Glomerular endothelial cell (primary cell): ENCODE measurements at regions not wholly inside any gene's neighbourhood (a gene's known extent, or its start where the extent isn't known, plus 50 kb on each side); places are given as distances from the start of the nearest gene placed in this dataset.

Experiments used
- DNase-seq: peaks from one replicate; pipeline ENCODE4 v3.0.0-alpha.2; 2011; ENCODE audit warnings: low read depth, low spot score; ENCODE audit errors: extremely low read depth

DNA sequence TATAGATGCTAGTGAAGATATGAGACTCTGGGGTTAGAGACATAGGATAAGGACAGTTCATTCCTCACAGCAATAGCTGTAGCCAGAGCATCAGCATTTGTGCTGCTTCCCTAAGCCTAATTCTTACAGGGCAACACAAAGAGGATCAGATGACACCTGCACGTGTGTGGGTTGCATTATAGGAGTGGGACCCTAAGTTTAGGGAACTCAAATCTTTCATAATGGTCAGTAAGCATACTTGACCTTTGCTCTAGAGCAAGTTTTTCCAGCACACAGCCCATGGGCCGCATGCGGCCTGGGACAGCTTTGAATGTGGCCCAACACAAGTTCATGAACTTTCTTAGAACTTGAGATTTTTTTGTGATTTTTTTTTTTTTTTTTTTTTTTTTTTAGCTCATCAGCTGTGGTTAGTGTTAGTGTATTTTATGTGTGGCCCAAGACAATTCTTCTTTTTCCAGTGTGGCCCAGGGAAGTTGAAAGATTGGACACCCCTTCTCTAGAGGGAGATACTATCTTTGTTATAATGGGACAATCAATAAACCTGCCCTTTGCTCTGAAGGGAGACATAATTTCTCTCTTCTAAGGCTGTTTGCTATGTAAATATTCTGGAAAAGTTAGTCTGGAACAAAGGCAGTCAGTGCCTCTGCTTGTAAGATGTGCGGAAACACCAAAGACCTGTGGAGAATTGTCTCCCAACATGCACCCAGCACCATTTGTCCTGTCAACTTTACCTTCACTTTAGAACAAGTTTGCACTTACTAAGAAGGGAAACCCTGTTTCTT is 650.2 kb downstream of the ZNF674 start:
- DNase-seq: no peak

DNA sequence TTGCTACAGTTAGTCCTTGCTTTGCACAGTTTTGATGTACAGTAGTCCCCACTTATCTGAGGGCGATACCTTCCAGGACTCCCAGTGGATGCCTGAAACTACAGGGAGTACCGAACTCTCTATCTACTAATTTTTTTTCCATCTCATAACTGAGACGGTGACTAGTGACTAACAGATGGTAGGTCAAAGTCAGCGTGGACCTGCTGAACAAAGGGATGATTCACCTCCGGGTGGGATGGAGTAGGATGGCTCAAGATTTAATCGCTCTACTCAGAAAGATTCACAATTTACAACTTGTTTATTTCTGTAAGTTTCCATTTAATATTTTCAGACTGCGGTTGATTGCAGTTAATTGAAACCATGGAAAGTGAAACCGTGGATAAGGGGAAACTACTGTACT is 655.8 kb downstream of the ZNF674 start:
- no peak for DNase-seq

DNA sequence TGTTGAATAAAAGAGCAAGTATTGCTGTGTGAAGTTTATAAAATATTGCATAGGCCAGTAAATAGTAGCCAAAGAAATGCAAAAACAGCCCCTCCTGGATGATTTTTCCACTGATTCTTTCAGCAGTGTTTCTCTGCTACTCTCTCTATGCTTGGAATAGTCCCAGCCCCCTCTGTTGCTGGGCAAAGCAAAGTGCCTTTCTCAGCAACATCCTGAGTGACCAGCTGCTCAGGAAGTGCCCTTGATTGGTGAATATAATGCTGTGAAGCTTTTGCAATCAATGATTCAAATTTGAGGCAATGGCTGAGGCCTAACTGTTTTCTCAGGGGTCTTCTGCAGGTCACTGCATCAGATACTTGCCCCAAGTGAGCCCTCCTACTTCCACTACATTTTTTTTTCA is 656.7 kb downstream of the ZNF674 start:
- DNase-seq: no peak

DNA sequence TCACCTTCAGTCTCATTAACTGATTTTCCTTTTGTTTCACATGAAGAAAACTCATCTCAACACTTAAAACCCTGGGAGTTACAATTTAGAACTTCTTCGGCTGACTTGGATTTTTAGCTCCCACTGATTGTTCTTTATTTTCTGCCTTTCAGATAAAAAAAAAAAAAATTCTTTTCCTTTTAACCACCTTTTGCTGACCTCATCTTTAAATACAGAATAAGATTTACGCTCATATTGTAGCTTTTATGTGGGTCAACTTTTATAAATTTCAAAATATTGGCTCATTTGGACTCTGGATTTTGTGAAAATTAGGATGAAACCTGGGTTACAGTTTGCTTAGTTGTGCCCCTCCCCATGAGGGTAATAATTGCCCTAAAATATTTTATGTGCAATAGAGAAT is 659.3 kb downstream of the ZNF674 start:
- no peak for DNase-seq

DNA sequence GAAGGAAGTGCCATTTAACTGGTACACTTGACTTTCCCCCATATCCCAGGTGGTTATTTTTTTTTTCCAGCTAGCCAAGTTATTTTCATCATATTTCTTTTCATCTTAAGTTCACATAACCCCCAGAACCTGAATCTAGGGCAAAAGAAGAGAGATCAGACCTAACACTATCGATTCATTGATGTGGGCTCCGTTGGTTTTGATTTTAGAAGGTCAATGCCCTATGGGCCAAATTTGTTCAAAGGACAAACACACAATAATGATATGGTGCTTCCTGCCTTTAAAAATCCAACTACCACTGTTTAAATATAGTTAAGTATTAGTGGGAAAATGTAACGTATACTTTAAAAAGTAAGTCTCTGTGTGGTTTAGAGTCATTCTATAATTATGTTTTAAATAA is 665.7 kb downstream of the ZNF674 start:
- DNase-seq: no peak

DNA sequence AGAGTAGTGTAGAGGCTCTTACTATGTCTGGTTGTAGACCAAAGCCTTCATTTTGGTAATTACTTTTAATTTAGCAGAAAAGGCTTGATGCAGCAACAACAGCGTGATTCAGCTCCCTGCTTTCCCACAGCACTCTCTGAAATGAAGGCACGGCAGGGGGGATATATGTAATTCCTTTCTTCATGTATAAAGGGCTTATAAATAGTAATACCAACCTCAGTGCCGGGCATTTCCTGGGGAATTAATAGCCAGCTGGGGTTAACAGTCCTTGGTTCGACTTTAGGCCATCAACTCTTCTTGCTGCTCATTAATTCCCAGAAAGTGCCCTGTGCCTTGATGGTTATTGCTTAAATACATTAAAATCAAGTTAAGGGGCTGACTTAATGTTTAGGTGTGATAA is 669.0 kb downstream of the ZNF674 start:
- no peak for DNase-seq

DNA sequence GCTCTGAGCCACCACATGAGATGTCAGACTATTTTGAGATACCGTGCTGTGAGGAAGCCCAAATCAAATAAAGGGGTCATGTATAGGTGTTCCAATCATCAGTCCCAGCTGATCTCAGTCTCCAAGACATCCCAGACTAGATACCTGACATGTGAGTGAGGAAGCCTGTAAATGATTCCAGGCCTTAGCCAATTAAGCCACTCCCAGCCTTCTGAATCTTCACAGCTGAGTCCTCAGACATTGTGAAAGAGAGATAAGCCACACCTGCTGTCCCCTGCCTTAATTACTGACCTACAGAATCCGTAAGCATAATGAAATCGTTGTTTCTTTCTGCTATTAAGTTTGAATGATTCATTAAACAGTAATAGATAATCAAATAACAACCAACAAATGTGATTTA is 671.4 kb downstream of the ZNF674 start:
- DNase-seq: no peak

DNA sequence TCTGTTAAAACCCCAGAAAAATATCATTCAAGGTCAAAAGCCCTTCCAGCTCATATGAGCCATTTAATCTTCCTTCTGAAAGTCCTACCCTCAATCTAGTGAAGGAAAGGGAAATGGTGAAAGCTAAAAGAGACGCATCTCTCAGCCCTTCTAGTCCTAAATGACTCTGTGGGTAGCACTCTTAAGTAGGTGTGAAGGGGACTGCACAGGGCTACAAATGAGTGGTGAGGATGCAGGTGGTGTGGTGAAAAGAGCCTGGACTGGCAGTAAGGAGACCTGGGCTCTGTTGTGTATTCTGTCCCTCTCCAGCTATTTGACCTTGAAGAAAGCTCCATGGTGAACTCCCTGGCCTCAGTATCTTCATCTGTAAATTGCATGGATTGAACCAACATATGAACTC is 671.8 kb upstream of the DIPK2B start:
- no peak for DNase-seq

DNA sequence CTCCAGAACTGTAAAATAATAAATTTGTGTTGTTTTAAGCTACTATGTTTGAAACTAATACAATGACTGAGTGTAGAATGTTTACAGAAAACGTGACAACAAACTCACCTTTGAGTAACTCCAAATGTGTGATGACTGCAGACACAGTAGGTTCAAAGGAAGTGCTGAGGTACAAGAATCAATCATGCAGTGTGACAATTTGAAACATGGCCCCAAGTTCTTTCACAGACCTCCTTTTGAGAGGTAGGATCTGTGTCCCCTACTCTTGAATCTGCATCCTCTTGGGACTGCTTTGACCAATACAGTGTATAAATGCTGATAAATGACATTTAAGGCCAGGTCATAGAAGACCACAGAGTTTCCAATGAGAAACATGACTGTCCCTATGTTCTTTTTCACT is 667.7 kb upstream of the DIPK2B start:
- no peak for DNase-seq

DNA sequence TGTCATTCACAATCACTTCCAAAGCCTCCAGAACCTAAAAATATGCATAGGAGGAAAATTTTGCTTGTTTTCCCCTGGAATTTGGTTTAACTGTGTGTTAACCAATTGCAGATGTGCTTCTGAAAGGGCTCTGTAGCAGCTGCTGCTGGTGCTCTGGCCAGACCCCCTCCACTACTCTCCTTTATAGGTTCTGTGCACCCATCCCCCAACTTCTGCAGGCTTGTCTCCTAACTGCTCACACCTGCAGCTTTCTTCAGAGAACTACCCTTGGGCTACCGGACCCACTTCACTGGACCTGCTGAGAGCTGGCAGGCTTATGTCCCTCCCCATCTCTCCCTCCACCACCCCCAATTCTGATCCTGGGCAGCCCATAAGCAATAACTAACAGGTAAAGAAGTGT is 662.1 kb upstream of the DIPK2B start:
- no peak for DNase-seq

DNA sequence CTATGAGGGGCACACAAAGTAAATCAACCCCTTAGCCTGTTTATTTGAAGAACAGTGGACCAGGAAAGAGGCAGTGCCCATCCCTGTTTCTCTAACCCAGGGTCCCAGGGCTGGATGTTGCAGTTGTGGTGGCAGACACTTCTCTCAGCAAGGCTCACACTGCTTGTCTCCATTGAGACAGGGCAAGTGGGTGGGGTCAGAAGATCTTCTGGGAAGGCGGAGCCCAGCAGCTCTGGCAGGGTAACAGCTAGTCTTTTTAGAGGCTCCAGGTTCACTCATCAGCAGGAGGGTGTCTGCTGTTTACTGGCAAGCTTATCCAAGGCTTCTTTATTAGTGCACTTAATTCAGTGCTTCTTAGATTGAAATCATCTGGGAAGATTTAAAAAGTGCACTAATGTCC is 659.8 kb upstream of the DIPK2B start:
- DNase-seq: no peak

DNA sequence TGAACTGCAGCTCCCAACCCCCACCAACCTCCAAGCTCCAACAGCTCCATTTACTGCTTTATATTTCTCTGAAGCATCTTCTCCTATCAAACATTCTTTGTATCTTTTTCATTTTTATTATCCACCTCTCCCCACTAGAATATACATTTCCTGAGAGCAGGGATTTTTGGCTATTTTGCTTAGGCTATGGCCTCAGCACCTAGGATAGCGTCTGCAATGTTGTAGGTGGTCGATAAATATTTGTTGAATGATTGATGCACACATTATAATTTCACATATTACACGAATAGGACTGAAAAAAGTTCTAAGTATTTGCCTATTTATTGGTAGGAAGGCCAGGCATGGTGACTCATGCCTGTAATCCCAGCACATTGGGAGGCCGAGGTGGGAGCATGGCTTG is 658.7 kb upstream of the DIPK2B start:
- no peak for DNase-seq

DNA sequence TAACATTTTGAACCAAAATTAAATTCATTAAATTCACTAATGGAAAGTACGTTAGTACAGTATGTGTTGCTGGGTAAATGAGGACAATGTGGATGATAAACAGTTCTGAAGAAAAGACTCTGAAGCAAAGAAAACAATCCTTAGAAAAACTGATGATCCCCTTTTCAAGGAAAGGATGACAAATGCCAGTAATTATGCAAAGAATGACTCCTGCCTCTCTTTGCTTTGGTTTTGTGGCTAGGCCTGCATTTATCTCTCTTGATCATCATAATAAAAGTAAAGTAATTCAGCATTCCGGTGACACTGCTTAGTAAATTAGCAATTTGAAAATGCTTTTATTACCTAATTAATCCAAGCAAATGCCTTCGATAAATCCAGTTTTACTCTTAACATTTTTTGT is 652.2 kb upstream of the DIPK2B start:
- DNase-seq: no peak

DNA sequence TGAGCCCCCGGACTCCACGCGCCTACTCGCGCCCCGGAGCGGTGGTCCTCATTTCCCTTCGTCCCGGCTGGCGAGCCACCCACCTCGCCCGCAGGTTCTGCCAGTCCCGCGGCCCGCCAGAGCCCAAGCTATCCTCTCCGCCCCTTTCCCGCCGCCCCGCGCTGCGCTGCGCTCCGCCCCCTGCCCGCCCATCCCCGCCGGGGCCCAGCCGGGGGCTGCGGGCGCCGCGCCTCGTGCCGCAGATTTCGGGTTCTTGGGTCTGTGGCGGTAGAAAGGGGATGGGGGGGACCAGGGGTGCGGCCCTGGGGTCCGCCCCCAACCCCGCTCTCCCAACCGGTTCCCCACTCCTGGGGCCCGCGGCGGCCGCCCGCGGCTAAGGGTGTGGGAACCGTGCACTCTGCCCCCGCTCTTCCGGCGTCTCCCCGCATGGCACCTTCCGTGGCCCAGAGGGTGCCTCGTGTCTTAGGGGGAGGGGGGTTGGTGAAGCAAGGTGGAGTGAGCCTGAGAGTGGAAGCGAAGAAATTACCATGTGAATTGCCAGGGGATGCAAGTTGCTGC is 650.8 kb upstream of the DIPK2B start:
- DNase-seq: no peak

DNA sequence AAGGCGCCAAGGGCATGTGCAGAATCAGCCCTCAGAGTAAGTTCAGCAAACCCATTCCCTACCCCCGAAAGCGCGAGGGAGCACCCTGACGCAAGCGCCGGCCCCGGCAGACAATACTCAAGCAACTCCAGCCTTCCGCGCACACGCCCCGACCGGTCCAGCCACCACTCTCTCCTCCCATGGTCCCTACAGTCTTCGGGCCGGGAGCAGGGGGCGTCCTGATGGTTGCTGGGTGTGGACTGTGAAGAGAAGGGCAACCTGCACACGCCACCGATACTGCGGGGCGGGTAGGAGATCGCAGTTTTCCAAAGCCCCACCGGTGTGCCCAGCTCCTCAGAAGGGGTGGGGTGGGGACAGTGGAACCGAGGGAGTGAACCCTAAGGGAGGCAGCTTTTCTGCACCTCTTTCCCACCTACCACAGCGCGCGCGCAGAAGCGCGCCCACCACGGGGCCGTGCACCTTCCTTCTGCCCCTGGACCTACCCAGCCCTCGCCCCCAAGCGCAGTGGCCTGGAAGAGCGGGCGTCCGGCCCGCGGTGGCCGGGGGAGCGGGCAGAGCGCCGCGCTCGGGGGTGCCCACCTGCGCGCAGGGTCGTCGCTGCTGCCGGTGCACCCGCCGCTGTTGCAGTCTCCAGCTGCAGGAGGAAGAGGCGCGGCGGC is 650.2 kb upstream of the DIPK2B start:
- no peak for DNase-seq

DNA sequence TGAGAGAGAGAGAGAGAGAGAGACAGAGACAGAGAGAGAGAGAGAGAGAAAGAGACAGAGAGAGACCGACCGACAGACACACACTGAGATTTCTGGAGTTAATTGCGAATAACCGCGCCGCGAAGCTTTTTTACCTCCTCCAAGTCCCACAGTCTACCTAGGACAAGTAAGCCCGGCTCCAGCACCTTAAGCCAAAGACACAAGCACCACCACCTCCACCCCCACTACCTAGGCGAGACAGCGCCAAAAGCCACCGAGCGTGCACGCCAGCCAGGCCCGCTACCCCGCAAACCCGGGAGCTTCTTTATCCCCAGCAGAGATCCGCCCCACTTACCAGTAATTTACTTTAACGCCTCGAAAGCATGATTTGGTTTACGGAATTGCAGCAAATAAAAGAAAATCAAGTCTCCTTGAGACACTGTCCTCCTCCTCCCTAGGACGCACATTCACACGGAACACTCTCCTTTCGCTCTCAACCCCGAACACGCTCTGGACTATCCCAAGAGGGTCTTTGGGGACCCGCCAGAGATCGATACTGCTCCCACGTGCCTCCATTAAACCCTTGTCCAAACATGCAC is 649.6 kb upstream of the DIPK2B start:
- DNase-seq: no peak

DNA sequence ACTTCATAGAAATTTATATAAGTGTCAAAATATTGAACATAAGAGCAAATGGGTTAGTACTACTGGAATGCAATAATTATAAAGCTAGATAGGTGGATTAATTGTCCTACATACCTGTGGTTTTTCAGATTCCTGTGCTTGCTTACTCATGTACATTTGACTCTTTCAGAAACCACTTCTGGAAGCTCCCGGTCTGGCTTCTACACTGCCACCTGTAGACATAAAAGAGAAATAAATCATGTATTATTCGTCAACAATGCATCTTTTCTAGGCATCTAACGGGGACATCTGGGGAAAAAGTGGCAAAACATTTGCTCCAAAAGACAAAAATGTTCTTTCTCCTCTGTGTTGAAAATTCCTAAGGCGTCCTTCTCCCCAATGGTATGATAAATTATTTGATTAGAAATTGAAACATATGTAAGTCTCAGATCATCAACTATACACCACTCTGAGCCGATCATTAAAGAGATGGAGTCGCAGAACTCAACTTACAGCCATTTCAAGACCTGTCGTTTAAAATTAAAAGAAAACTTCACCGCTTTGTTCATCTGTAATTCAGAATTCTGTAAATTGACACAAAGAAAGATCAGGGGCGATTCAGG is 648.7 kb upstream of the DIPK2B start:
- DNase-seq: no peak

DNA sequence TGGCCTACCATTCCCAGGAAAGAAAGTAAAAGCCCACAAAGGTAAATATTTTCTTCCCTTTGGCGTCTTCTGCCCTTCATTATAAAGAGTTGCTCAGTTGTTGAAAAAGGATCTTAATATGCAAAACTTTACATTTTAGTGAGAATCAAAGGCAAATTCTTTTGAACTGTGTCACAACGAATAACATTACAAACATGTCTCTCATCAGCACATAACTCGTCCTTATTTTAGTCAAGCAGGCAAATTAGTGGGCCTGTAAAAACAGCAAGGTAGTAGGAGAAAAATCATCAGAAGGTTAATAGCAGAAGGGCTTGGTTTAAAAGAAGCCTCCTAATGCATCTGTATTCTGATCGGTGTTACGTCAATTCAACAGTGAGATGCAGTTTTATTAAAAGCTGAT is 647.3 kb upstream of the DIPK2B start:
- no peak for DNase-seq

DNA sequence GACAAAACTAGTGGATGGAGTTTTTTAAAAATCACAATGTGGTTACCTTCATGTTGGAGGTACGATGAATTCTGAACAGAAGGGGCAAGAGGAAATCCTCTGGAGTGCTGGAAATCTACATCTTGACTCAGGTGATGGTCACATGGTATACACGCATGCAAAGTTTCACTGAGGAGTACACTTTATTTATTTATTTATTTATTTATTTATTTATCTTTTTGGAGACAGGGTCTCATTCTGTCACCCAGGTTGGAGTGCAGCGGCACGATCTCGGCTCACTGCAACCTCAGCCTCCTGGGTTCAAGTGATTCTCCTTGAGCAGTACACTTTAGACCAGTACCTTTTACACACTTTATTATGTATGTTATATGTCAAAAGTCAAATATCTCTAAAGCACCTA is 645.7 kb upstream of the DIPK2B start:
- DNase-seq: no peak

DNA sequence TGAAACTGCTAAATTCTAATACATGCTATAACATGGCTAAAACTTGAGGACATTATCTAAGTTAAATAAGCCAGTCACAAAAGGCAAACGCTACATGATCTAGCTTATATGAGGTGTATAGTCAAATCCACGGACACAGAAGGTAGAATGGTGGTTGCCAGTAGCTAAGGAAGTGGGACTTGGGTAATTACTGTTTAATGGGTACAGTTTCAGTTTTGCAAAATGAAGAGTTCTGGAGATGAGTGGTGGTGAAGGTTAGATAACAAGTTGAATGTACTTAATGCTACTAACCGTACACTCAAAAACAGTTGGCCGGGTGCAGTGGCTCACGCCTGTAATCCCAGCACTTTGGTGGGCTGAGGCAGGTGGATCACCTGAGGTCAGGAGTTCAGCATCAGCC is 644.5 kb upstream of the DIPK2B start:
- no peak for DNase-seq

DNA sequence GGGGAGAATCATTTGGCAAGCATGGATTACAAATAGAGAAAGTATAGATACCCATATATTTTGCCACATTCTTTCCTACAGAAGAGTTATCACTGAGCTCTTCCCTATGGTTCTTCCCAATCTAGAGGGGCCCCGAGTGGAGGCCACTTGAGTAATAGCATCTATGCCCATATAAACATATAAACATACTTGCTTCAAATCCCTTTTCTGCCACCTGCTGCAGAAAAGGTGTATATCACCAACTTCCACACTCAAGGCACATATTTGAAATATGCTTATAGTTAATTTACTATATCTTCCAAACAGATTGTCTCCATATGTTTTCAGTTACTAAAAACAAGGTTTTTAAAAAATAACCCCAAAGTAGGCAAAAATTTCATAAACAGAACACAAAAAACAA is 642.8 kb upstream of the DIPK2B start:
- no peak for DNase-seq

DNA sequence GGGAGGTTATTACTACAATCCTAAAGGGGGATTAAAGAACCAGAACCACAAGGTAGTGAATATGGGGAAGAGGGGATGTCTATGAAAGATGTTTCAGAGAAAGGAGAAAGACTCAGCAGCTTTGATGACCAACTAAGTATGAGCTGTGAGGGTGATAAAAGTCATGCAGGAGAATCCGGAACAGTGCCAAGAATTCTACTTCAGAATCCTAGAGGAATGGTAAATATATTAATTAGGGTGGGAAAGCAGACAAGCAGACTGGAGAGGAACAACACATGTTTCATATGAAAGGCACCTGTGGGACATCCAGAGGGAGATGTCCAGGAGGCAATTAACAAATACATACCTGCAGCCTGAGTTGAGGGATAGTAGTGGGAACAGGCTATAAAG is 642.2 kb upstream of the DIPK2B start:
- no peak for DNase-seq
